A673 (cell line): ENCODE measurements at regions not wholly inside any gene's neighbourhood (a gene's known extent, or its start where the extent isn't known, plus 50 kb on each side); places are given as distances from the start of the nearest gene placed in this dataset.

Experiments
- BruUV-seq: library from RNA; stranded (reverse); fragments of 400-500 nt; replicated peaks from 2 replicates; lab custom pipeline; 2021; lab: Mats Ljungman, UMichigan
- CTCF ChIA-PET: fragments of 300-600 bp; sonication (Branson Sonifier 250); formaldehyde crosslinking; loops from one replicate; lab custom pipeline; 2022; ENCODE audit warnings: antibody characterized with exemption; lab: Charles Lee
- POLR2A ChIA-PET: fragments of 300-600 bp; sonication (Branson Sonifier 250); formaldehyde crosslinking; loops from one replicate; lab custom pipeline; 2022; ENCODE audit warnings: antibody characterized with exemption; ENCODE audit not compliant: low non-redundant PET; lab: Charles Lee
- DNase-seq: peaks from one replicate; pipeline ENCODE4 v3.0.0-alpha.2; 2015; ENCODE audit warnings: low spot score
- H3K27ac ChIP-seq: fragments of 200-600 bp; sonication (generic); 2 replicates; pipeline ENCODE4 v1.5.1; 2016; ENCODE audit warnings: mixed run types, low read depth, mild to moderate bottlenecking, mixed read lengths, antibody characterized with exemption, low read length; ENCODE audit not compliant: poor library complexity, severe bottlenecking
- H3K27me3 ChIP-seq: fragments of 200-600 bp; sonication (generic); replicated peaks from 2 replicates; pipeline ENCODE4 v1.6.1; 2017; ENCODE audit warnings: mixed run types, low read depth, mild to moderate bottlenecking, mixed read lengths, antibody characterized with exemption, low read length; ENCODE audit not compliant: insufficient read depth, poor library complexity
- H3K36me3 ChIP-seq: fragments of 200-600 bp; sonication (generic); 2 replicates; pipeline ENCODE4 v1.6.1; 2016; ENCODE audit warnings: mixed run types, mild to moderate bottlenecking, mixed read lengths, antibody characterized with exemption, low read length; ENCODE audit not compliant: insufficient read depth, poor library complexity, severe bottlenecking
- H3K4me1 ChIP-seq: fragments of 200-600 bp; sonication (generic); 2 replicates; pipeline ENCODE4 v1.6.1; 2017; ENCODE audit warnings: mixed run types, mild to moderate bottlenecking, mixed read lengths, antibody characterized with exemption, low read length; ENCODE audit not compliant: insufficient read depth, poor library complexity, severe bottlenecking
- H3K4me3 ChIP-seq: fragments of 200-600 bp; sonication (generic); 2 replicates; pipeline ENCODE4 v1.5.1; 2016; ENCODE audit warnings: low read depth, mixed run types, mild to moderate bottlenecking, mixed read lengths, low read length; ENCODE audit not compliant: poor library complexity, severe bottlenecking
- H3K9me3 ChIP-seq: fragments of 200-600 bp; sonication (generic); 2 replicates; pipeline ENCODE4 v1.6.1; 2016; ENCODE audit warnings: mixed run types, low read depth, mild to moderate bottlenecking, mixed read lengths, antibody characterized with exemption, low read length; ENCODE audit not compliant: poor library complexity, severe bottlenecking
- CTCF ChIP-seq: fragments of 300-800, 200-600 bp; sonication (generic); conservative IDR thresholded peaks from 2 replicates; pipeline ENCODE4 v1.5.1; 2017; ENCODE audit warnings: low read depth, mild to moderate bottlenecking, antibody characterized with exemption, low read length, moderate library complexity, mixed read lengths
- EZH2 ChIP-seq: fragments of 200-600 bp; sonication (generic); IDR thresholded peaks from 2 replicates; pipeline ENCODE4 v1.6.1; 2017; ENCODE audit warnings: borderline replicate concordance, low read depth, mild to moderate bottlenecking, mixed read lengths, antibody characterized with exemption, low read length; ENCODE audit not compliant: poor library complexity, severe bottlenecking
- intact Hi-C: fragments of 100-400 bp; cut with micrococcal nuclease; formaldehyde crosslinking; loops from one replicate; pipeline ENCODE4 v1.10.0; 2022; ENCODE audit not compliant: unreplicated experiment

- Histone ChIP-seq H3K36me3 (no peaks in the 10 kb centered on the region), H3K4me1 (no peaks in the 10 kb centered on the region), H3K27me3 (no peaks in the 10 kb centered on the region), H3K27ac (no peak overlapping the region), H3K4me3 (no peak overlapping the region), H3K9me3 (no peaks in the 10 kb centered on the region)
- BruUV-seq: no TSS peak
- no peak for DNase-seq
- intact Hi-C loops: no loop called here
- TF ChIP-seq EZH2 (no peak), CTCF (no peak)
- POLR2A ChIA-PET: no interaction called here
- CTCF ChIA-PET: no interaction called here
Measured at GRCh38 chr21:18759751-18760161, 356.2 kb upstream of the TMPRSS15 start.

GRCh38 chr21:18760247-18760646 is 356.7 kb upstream of the TMPRSS15 start:
- H3K27ac ChIP-seq: no peak overlapping the region
- no TSS peak for BruUV-seq
- intact Hi-C loops: no loop called here
- H3K36me3 ChIP-seq: no peaks in the 10 kb centered on the region
- CTCF ChIA-PET: no interaction called here
- POLR2A ChIA-PET: no interaction called here
- H3K27me3 ChIP-seq: no peaks in the 10 kb centered on the region
- H3K4me3 ChIP-seq: no peak overlapping the region
- DNase-seq: no peak
- H3K9me3 ChIP-seq: no peaks in the 10 kb centered on the region
- H3K4me1 ChIP-seq: no peaks in the 10 kb centered on the region
- TF ChIP-seq CTCF (no peak), EZH2 (no peak)

- no peak overlapping the region for H3K27ac ChIP-seq
- H3K4me1 ChIP-seq: no peaks in the 10 kb centered on the region
- H3K9me3 ChIP-seq: no peaks in the 10 kb centered on the region
- H3K27me3 ChIP-seq: no peaks in the 10 kb centered on the region
- ChIA-PET CTCF (no interaction called here), POLR2A (no interaction called here)
- TF ChIP-seq CTCF (no peak), EZH2 (no peak)
- no TSS peak for BruUV-seq
- H3K36me3 ChIP-seq: no peaks in the 10 kb centered on the region
- intact Hi-C loops: no loop called here
- DNase-seq: no peak
- H3K4me3 ChIP-seq: no peak overlapping the region
Measured at GRCh38 chr21:18764720-18765119, 361.1 kb upstream of the TMPRSS15 start.
